ENCODE measurements at regions not wholly inside any gene's neighbourhood (a gene's known extent, or its start where the extent isn't known, plus 50 kb on each side); places are given as distances from the start of the nearest gene placed in this dataset.

- DNase-seq (ENCODE audit: low read depth, low spot score) (no peak), ATAC-seq (no peak), FAIRE-seq (no peak)
- ChIA-PET CTCF (no interaction called here), SMC1A (ENCODE audit: uncharacterized antibody, unreplicated experiment) (no interaction called here), RAD21 (ENCODE audit: unreplicated experiment) (no interaction called here), POLR2A (interaction anchor here (0.5 kb wide), 1 partner anchor 153 kb away, joined by 3 read pairs; no protein-coding TSS in a partner anchor)
- H3K9ac ChIP-seq (ENCODE audit: control insufficient read depth, insufficient read depth, low read length) = no peak overlapping the region
- H3K4me2 ChIP-seq (ENCODE audit: control insufficient read depth, insufficient read depth) = no peak overlapping the region
- TF ChIP-seq BACH1 (IDR thresholded peaks at IDR 0.05; ENCODE audit: borderline replicate concordance) = no peak
- no peak for TF ChIP-seq SREBF1 (IDR thresholded peaks at IDR 0.05; ENCODE audit: low read length)
- no peak for TF ChIP-seq EED (IDR thresholded peaks at IDR 0.05; ENCODE audit: low read depth)
- TF ChIP-seq STAT1 (conservative IDR thresholded peaks at IDR 0.05) = no peak
- TF ChIP-seq NFIC (IDR thresholded peaks at IDR 0.05; ENCODE audit: low read depth, low read length) = no peak
- no peak for TF ChIP-seq ATF3 (IDR thresholded peaks at IDR 0.05; ENCODE audit: borderline replicate concordance, extremely low read depth, low read depth, low read length)
- no peak for TF ChIP-seq NR2C2 (IDR thresholded peaks at IDR 0.05; ENCODE audit: borderline replicate concordance, control insufficient read depth, insufficient read length, low read depth)
- no peak for TF ChIP-seq MAX (IDR thresholded peaks at IDR 0.05; ENCODE audit: low read depth, low read length)
- TF ChIP-seq NRF1 (conservative IDR thresholded peaks at IDR 0.05; ENCODE audit: low read depth, low read length) = no peak
- TF ChIP-seq RCOR1 (conservative IDR thresholded peaks at IDR 0.05; ENCODE audit: low read depth, low read length) = no peak
- TF ChIP-seq SUPT20H (IDR thresholded peaks at IDR 0.05; ENCODE audit: borderline replicate concordance, control insufficient read depth, low read depth, low read length) = no peak
- no peak for TF ChIP-seq ETV6 (conservative IDR thresholded peaks at IDR 0.05 in 1 of 2, IDR thresholded peaks at IDR 0.05 in 1 of 2; ENCODE audit: borderline replicate concordance in 1 of 2, low read depth in 1 of 2)
- TF ChIP-seq ZBED1 (IDR thresholded peaks at IDR 0.05; ENCODE audit: borderline replicate concordance) = no peak
- no peak for TF ChIP-seq CEBPZ (IDR thresholded peaks at IDR 0.05; ENCODE audit: low read depth, low read length)
- TF ChIP-seq FOXM1 (IDR thresholded peaks at IDR 0.05; ENCODE audit: low read depth, low read length) = no peak
- no peak for TF ChIP-seq NR2F1 (conservative IDR thresholded peaks at IDR 0.05)
- TF ChIP-seq HDGF (IDR thresholded peaks at IDR 0.05) = no peak
- TF ChIP-seq BMI1 (IDR thresholded peaks at IDR 0.05; ENCODE audit: borderline replicate concordance) = no peak
- TF ChIP-seq ZNF207 (IDR thresholded peaks at IDR 0.05; ENCODE audit: borderline replicate concordance) = no peak
- H3K36me3 ChIP-seq (ENCODE audit: control insufficient read depth in 2 of 2, insufficient read depth in 2 of 2, low read length in 1 of 2) = no peaks in the 10 kb centered on the region
- no peak overlapping the region for H3K27ac ChIP-seq (ENCODE audit: control insufficient read depth, insufficient read depth)
- intact Hi-C loops (cut with micrococcal nuclease; ENCODE audit: unreplicated experiment) = no loop called here
- no peaks in the 10 kb centered on the region for H3K4me1 ChIP-seq (ENCODE audit: control insufficient read depth, insufficient read depth, low read length)
- H3K9me3 ChIP-seq (replicated peaks; ENCODE audit: control insufficient read depth, insufficient read depth, low read length) = no peaks in the 10 kb centered on the region
- no peak overlapping the region for H2AFZ ChIP-seq (ENCODE audit: control insufficient read depth, low read depth, low read length)
- no peaks in the 10 kb centered on the region for H3K27me3 ChIP-seq (replicated peaks in 1 of 2; ENCODE audit: control insufficient read depth in 2 of 2, insufficient read depth in 2 of 2, low read length in 1 of 2)
- H3K4me3 ChIP-seq = no peak overlapping the region
- H3K79me2 ChIP-seq (ENCODE audit: control insufficient read depth, insufficient read depth, low read length) = no peaks in the 10 kb centered on the region
- no TSS peak for BruUV-seq (replicated peaks)
- 35% methylated on average over 3 of the region's 3 CpGs for whole genome bisulfite sequencing (ENCODE audit: insufficient coverage, insufficient replicate concordance, low lambda C conversion rate, missing lambda C conversion rate)
- in situ Hi-C loops (cut with MboI) = no loop called here
- H4K20me1 ChIP-seq (ENCODE audit: control insufficient read depth, insufficient read depth) = no peaks in the 10 kb centered on the region
These were observed 307.5 kb downstream of the TBC1D4 start for GRCh38 chr13:75174481-75174880.
